ENCODE measurements at regions not wholly inside any gene's neighbourhood (a gene's known extent, or its start where the extent isn't known, plus 50 kb on each side); places are given as distances from the start of the nearest gene placed in this dataset.

DNA sequence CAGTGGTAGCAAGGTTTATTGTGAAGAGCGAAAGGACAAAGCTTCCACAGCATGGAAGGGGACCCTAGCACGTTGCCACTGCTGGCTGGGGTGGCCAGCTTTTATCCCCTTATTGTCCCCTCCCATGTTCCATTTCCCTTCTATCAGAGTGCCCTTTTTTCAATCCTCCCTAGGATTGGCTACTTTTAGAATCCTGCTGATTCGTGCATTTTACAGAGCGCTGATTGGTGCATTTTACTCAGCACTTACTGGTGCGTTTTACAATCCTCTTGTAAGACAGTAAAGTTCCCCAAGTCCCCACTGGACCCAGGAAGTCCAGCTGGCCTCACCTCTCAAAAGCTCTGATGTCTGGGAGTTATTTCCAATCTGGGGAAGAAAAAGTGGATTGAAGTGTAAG is 90.1 kb downstream of the CD8B2 start:
- Histone ChIP-seq H3K27ac (ENCODE audit: extremely low read depth, low read depth, low read length) (no peak overlapping the region), H3K36me3 (ENCODE audit: control insufficient read depth, insufficient read depth, low read length) (no peaks in the 10 kb centered on the region), H3K4me2 (ENCODE audit: insufficient read depth, low read length) (no peak overlapping the region), H2AFZ (ENCODE audit: low read depth, low read length) (no peak overlapping the region), H4K20me1 (replicated peaks; ENCODE audit: control insufficient read depth, insufficient read depth, low read length) (no peaks in the 10 kb centered on the region), H3K79me2 (ENCODE audit: control insufficient read depth, insufficient read depth, low read length) (no peaks in the 10 kb centered on the region), H3K4me1 (replicated peaks in 1 of 2; ENCODE audit: control insufficient read depth in 2 of 2, insufficient read depth in 2 of 2, low read length in 2 of 2) (peaks cover 0 to 3% of the 10 kb centered on the region in 2 experiments; a peak in 1 of 5 replicates), H3K27me3 (ENCODE audit: control insufficient read depth in 2 of 2, insufficient read depth in 2 of 2, low read length in 2 of 2) (peaks cover 10 to 26% of the 10 kb centered on the region in 2 experiments; a peak in 4 of 5 replicates), H3K4me3 (no peak overlapping the region), H3K9me3 (replicated peaks; ENCODE audit: control insufficient read depth, insufficient read depth, low read depth, low read length) (no peaks in the 10 kb centered on the region), H3K9ac (ENCODE audit: insufficient read depth in 1 of 2, low read depth in 2 of 2, low read length in 2 of 2) (no peak overlapping the region), H3K9me1 (ENCODE audit: control insufficient read depth, insufficient read depth, low read length) (no peaks in the 10 kb centered on the region)
- no TSS peak for BruUV-seq (replicated peaks)
- no peak for ATAC-seq
- intact Hi-C loops (cut with micrococcal nuclease): no loop called here
- POLR2A ChIA-PET: interaction anchor here (0.8 kb wide), 1 partner anchor 10 kb away, joined by 3 read pairs; no protein-coding TSS in a partner anchor
- WGBS (ENCODE audit: insufficient coverage, low coverage, missing lambda C conversion rate): 0% methylated on average over 5 of the region's 5 CpGs
- peak; percentile 17; the same call in 1 of the 2 replicates for TF ChIP-seq ZNF316 (IDR thresholded peaks at IDR 0.05)
- no peak for TF ChIP-seq ZNF79 (CRISPR knock-in tag; IDR thresholded peaks at IDR 0.05; ENCODE audit: low read depth)
- no peak for TF ChIP-seq CREM (IDR thresholded peaks at IDR 0.05; ENCODE audit: low read depth)
- no peak for FAIRE-seq
- CTCF ChIA-PET (ENCODE audit: low intra/inter-chr PET ratio): no interaction called here
- in situ Hi-C loops (cut with MboI): no loop called here
- DNase-seq (ENCODE audit: extremely low read depth in 1 of 4, low spot score in 3 of 4): no peak

DNA sequence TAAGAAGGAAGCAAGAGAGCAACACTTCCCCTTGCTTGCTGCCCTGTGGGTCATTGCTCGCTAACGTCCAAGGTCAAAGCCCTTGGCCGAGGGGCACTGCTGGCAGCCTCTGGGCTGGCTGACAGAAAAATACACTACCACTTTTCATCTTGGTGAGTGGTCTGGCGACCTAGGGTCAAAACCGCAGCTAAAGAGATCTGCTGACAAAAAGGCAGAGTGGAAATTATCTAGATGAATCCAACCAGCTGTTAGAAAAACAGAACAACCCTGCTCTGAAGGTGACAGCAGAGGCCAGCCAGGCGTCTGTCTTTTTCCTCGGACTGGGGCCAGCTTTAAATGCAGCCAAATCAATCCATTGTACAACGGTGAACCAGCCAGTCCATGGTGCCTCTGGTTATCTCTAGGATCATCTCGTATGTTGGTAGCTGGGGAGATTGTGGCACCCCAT is 92.6 kb downstream of the CD8B2 start:
- no peaks in the 10 kb centered on the region for H3K79me2 ChIP-seq (ENCODE audit: control insufficient read depth, insufficient read depth, low read length)
- H3K9ac ChIP-seq (ENCODE audit: insufficient read depth in 1 of 2, low read depth in 2 of 2, low read length in 2 of 2): no peak overlapping the region
- H3K9me1 ChIP-seq (ENCODE audit: control insufficient read depth, insufficient read depth, low read length): no peaks in the 10 kb centered on the region
- intact Hi-C loops (cut with micrococcal nuclease): no loop called here
- ATAC-seq (no peak), FAIRE-seq (no peak), DNase-seq (ENCODE audit: extremely low read depth in 1 of 4, low spot score in 3 of 4) (no peak)
- in situ Hi-C loops (cut with MboI): no loop called here
- no peaks in the 10 kb centered on the region for H4K20me1 ChIP-seq (replicated peaks; ENCODE audit: control insufficient read depth, insufficient read depth, low read length)
- WGBS (ENCODE audit: insufficient coverage, low coverage, missing lambda C conversion rate): under 1% methylated on average over 8 of the region's 9 CpGs
- POLR2A ChIA-PET: no interaction called here
- peaks cover 10 to 32% of the 10 kb centered on the region in 2 experiments; a peak in 4 of 5 replicates for H3K27me3 ChIP-seq (ENCODE audit: control insufficient read depth in 2 of 2, insufficient read depth in 2 of 2, low read length in 2 of 2)
- no peak overlapping the region for H3K27ac ChIP-seq (ENCODE audit: extremely low read depth, low read depth, low read length)
- H3K4me1 ChIP-seq (replicated peaks in 1 of 2; ENCODE audit: control insufficient read depth in 2 of 2, insufficient read depth in 2 of 2, low read length in 2 of 2): peaks cover 0 to 3% of the 10 kb centered on the region in 2 experiments; a peak in 1 of 5 replicates
- H3K4me2 ChIP-seq (ENCODE audit: insufficient read depth, low read length): no peak overlapping the region
- no peaks in the 10 kb centered on the region for H3K9me3 ChIP-seq (replicated peaks; ENCODE audit: control insufficient read depth, insufficient read depth, low read depth, low read length)
- no TSS peak for BruUV-seq (replicated peaks)
- no peaks in the 10 kb centered on the region for H3K36me3 ChIP-seq (ENCODE audit: control insufficient read depth, insufficient read depth, low read length)
- H3K4me3 ChIP-seq: no peak overlapping the region
- CTCF ChIA-PET (ENCODE audit: low intra/inter-chr PET ratio): no interaction called here
- no peak overlapping the region for H2AFZ ChIP-seq (ENCODE audit: low read depth, low read length)
- TF ChIP-seq NR4A1 (CRISPR knock-in tag; IDR thresholded peaks at IDR 0.05) (no peak), NR4A1 (tag; IDR thresholded peaks at IDR 0.05) (no peak), NONO (IDR thresholded peaks at IDR 0.05; ENCODE audit: low read depth in 2 of 2, low read length in 1 of 2) (no peak), FIP1L1 (IDR thresholded peaks at IDR 0.05; ENCODE audit: low read depth, low read length, poor library complexity, severe bottlenecking) (no peak)

All from K562 (cell line).